Neuron (in vitro differentiated cells): ENCODE measurements at regions not wholly inside any gene's neighbourhood (a gene's known extent, or its start where the extent isn't known, plus 50 kb on each side); places are given as distances from the start of the nearest gene placed in this dataset.

Source experiments
- H2AFZ ChIP-seq: one replicate; pipeline ENCODE4 v1.6.1; 2013; ENCODE audit warnings: low read depth, mild to moderate bottlenecking, inconsistent platforms, low read length, moderate library complexity
- H3K27me3 ChIP-seq: one replicate; pipeline ENCODE4 v1.6.1; 2013; ENCODE audit warnings: low read length; ENCODE audit not compliant: insufficient read depth
- H3K36me3 ChIP-seq: one replicate; pipeline ENCODE4 v1.6.1; 2013; ENCODE audit warnings: low read length; ENCODE audit not compliant: insufficient read depth
- H3K4me1 ChIP-seq: one replicate; pipeline ENCODE4 v1.6.1; 2013; ENCODE audit warnings: low read length; ENCODE audit not compliant: insufficient read depth
- H3K4me3 ChIP-seq: 2 replicates; pipeline ENCODE4 v1.5.1; 2013; ENCODE audit warnings: mild to moderate bottlenecking, low read length, moderate library complexity
- H3K9me3 ChIP-seq: one replicate; pipeline ENCODE4 v1.6.1; 2013; ENCODE audit warnings: low read length

DNA sequence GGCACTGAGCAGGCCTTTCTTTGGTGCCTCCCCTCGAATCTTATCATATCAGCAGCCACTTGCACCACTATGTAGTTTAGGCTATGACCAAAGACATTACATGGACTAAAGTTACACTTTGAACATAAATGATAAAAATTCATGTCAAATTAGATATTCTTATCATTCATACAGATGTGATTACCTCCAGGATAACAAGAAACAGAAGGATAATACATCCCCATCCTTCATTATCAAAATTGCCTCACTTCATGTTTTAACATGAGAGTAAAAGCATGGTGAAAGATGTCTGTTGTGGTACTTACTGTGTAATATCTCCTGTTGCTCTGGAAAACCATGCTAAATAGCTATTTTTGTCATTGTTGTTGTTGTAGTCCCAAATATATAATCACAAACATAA, 230.8 kb upstream of the RND3 start:
- no peaks in the 10 kb centered on the region for H3K9me3 ChIP-seq
- no peak overlapping the region for H2AFZ ChIP-seq

GRCh38 chr2:150716186-150716585, 228.7 kb upstream of the RND3 start:
- Histone ChIP-seq H3K9me3 (no peaks in the 10 kb centered on the region), H3K27me3 (no peaks in the 10 kb centered on the region), H2AFZ (no peak overlapping the region), H3K36me3 (no peaks in the 10 kb centered on the region), H3K4me1 (peaks cover 12% of the 10 kb centered on the region), H3K4me3 (no peak overlapping the region)

More for the DNA sequence above, 230.8 kb upstream of the RND3 start:
- no peak overlapping the region for H3K4me3 ChIP-seq
- H3K4me1 ChIP-seq, result peaks cover 5% of the 10 kb centered on the region
- no peaks in the 10 kb centered on the region for H3K27me3 ChIP-seq
- no peaks in the 10 kb centered on the region for H3K36me3 ChIP-seq

DNA sequence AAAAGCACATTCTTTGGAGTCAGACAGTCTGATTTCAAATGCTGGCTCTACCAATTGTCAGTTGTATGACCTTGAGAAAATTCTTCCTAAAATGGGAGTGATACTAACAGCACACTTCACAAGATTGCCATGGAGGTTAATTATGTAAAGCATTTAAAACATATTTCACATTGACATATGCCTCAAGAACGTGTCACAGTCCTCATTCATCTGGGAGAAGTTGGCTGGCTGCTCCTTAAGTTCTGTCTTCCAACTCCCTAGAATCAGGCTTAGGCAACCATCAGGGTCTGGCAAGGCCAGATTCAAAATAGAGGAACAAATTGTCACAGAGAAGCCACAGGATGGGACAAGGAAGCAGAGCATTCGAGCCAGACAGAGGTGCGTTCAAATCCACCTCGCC, 228.0 kb upstream of the RND3 start:
- Histone ChIP-seq H3K27me3 (no peaks in the 10 kb centered on the region), H3K9me3 (no peaks in the 10 kb centered on the region), H3K4me3 (no peak overlapping the region), H3K36me3 (no peaks in the 10 kb centered on the region), H3K4me1 (peaks cover 12% of the 10 kb centered on the region), H2AFZ (no peak overlapping the region)

GRCh38 chr2:150710916-150711315, 223.4 kb upstream of the RND3 start:
- no peaks in the 10 kb centered on the region for H3K27me3 ChIP-seq
- no peak overlapping the region for H3K4me3 ChIP-seq
- no peaks in the 10 kb centered on the region for H3K9me3 ChIP-seq
- no peak overlapping the region for H2AFZ ChIP-seq
- H3K36me3 ChIP-seq, result no peaks in the 10 kb centered on the region
- peaks cover 12% of the 10 kb centered on the region for H3K4me1 ChIP-seq

- Histone ChIP-seq H3K9me3 (no peaks in the 10 kb centered on the region), H3K4me3 (no peak overlapping the region), H3K27me3 (no peaks in the 10 kb centered on the region), H3K36me3 (no peaks in the 10 kb centered on the region), H2AFZ (no peak overlapping the region), H3K4me1 (peaks cover 12% of the 10 kb centered on the region)
Observed at GRCh38 chr2:150710041-150710440, 222.6 kb upstream of the RND3 start.

DNA sequence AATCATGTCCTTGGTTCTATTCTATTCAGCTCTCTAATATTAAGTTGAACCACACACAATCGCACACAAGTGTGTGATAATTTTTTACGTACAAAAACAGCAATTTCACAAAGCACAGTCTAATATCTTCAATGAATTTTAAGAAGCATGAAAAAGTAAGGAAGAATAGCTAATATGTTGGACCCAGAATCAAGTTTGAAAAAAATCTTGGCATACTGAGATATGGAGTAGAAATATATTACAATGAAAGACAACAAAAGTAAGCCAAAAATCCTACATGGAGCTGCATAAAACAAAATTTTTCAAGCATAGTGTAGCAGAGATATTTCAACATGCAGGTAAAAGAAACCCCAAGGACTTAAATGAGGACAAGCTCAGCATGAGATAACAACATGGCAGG, 219.1 kb upstream of the RND3 start:
- Histone ChIP-seq H3K27me3 (no peaks in the 10 kb centered on the region), H3K36me3 (no peaks in the 10 kb centered on the region), H3K4me3 (no peak overlapping the region), H3K9me3 (no peaks in the 10 kb centered on the region), H2AFZ (no peak overlapping the region), H3K4me1 (no peaks in the 10 kb centered on the region)

DNA sequence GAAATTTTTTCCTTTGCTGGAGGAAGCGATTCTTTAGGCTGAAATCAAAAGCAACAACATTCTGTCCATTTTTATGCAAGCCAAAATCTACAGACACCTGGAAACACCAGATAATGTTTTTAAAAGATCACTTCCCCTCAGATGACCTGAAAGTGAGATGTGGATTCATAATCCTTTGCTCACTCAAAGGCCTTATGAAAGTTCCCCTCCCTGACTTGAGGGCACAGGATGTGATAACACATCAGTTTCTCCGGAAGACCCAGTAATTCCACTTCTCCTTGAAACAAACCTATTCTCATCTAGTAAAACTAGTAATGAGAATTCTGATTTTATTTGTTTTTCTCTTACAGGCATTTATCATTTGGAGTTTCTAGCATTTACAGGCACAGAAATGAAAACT, 218.3 kb upstream of the RND3 start:
- Histone ChIP-seq H3K27me3 (no peaks in the 10 kb centered on the region), H2AFZ (no peak overlapping the region), H3K9me3 (no peaks in the 10 kb centered on the region), H3K36me3 (no peaks in the 10 kb centered on the region), H3K4me1 (no peaks in the 10 kb centered on the region), H3K4me3 (no peak overlapping the region)

DNA sequence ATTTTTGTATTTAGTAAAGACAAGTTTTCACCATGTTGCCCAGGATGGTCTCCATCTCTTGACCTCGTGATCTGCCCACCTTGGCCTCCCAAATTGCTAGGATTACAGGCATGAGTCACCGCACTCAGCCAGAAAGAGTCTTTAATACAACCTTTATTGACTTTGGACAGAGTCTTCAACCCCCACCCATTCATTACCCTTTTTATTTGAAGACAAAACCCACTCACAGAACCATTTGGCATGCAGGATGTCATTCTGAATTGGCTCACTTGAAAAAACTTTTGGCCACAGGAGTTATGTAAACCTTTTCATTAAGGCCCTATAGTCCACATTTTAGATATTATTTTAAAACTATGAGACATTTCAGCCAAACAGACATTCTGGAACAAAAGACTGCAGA, 217.9 kb upstream of the RND3 start:
- Histone ChIP-seq H3K27me3 (no peaks in the 10 kb centered on the region), H3K9me3 (no peaks in the 10 kb centered on the region), H2AFZ (no peak overlapping the region)

DNA sequence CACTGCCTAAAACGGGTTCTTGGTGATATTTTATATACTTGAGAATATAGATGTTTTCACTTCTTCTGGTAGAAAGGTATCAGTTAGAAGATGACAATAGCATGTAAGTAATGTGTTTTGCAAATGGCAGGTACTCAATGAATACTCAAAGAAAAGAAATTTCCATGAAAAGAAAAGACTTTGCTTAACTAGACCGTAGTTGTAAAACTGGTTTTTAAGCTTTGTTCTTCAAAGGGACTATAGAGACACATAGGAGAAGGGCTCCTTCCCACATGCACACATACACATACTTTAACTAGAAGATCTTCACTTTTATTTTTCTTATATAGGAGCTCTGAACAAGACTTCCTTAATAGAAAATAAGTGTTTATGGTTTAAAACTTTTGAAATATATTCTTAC, 215.3 kb upstream of the RND3 start:
- H3K36me3 ChIP-seq, result no peaks in the 10 kb centered on the region
- no peaks in the 10 kb centered on the region for H3K9me3 ChIP-seq
- H3K4me3 ChIP-seq, result no peak overlapping the region
- H3K4me1 ChIP-seq, result no peaks in the 10 kb centered on the region
- no peaks in the 10 kb centered on the region for H3K27me3 ChIP-seq
- no peak overlapping the region for H2AFZ ChIP-seq

More for the DNA sequence above, 217.9 kb upstream of the RND3 start:
- Histone ChIP-seq H3K4me1 (no peaks in the 10 kb centered on the region), H3K36me3 (no peaks in the 10 kb centered on the region), H3K4me3 (no peak overlapping the region)

- no peaks in the 10 kb centered on the region for H3K9me3 ChIP-seq
- H3K4me1 ChIP-seq, result no peaks in the 10 kb centered on the region
- no peaks in the 10 kb centered on the region for H3K27me3 ChIP-seq
- no peak overlapping the region for H2AFZ ChIP-seq
- no peak overlapping the region for H3K4me3 ChIP-seq
- no peaks in the 10 kb centered on the region for H3K36me3 ChIP-seq
Observed at GRCh38 chr2:150700666-150701580, 213.5 kb upstream of the RND3 start.

DNA sequence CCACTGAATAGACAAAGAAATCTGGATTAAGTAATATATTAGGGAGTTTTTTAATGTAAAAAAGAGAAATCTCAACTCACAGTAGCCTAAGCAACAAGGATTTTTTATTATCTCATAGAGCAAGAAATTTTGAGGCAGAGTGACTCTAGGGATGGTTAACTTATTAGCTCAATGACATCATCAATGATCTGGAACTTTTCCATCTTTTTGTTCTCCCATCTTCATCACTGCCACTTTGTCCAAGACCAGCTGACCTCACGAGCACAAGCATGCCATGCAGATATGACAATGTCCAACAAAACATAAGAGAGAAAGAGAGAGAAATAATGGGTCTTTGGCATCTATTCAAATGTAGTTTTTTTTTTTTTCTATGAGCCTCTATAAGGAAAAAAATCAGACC, 211.8 kb upstream of the RND3 start:
- H2AFZ ChIP-seq, result no peak overlapping the region
- no peaks in the 10 kb centered on the region for H3K4me1 ChIP-seq
- H3K36me3 ChIP-seq, result no peaks in the 10 kb centered on the region
- H3K27me3 ChIP-seq, result no peaks in the 10 kb centered on the region
- H3K4me3 ChIP-seq, result no peak overlapping the region
- no peaks in the 10 kb centered on the region for H3K9me3 ChIP-seq

DNA sequence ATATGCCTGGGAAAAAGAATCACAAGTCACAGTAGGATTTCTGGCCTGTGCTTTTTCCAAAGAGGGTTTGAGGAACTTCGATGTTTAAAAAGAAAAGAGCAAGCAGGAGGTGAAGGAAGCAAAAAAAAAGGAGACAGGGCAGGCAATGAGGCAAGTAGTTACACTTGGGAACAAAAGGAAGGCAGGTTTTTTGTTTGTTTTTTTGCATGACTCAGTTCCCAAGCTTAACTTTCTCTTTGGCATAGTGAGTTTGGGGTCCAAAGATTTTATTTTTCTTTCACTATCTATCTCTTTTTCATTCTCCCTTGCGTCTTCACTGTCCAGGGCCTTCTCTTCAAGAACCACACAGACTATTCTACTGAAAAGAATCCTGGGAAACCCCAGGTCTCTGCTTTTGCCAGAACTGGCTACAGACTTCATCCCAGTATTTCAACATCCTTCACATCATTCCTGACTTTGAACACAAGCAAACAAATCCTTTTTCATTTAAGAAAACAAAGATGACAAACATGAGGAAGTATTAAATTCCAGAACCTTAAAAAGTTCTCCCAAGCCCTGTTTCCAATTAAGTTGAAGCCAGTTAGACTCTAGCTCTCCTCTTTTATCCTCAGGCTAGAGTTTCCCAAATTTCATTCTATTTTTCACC, 210.7 kb upstream of the RND3 start:
- Histone ChIP-seq H3K4me3 (no peak overlapping the region), H3K27me3 (no peaks in the 10 kb centered on the region), H3K36me3 (no peaks in the 10 kb centered on the region), H3K4me1 (no peaks in the 10 kb centered on the region), H2AFZ (no peak overlapping the region), H3K9me3 (no peaks in the 10 kb centered on the region)

GRCh38 chr2:150697596-150697995, 210.1 kb upstream of the RND3 start:
- Histone ChIP-seq H3K9me3 (no peaks in the 10 kb centered on the region), H3K27me3 (no peaks in the 10 kb centered on the region), H3K36me3 (no peaks in the 10 kb centered on the region), H2AFZ (no peak overlapping the region), H3K4me1 (no peaks in the 10 kb centered on the region), H3K4me3 (no peak overlapping the region)
